Gastroesophageal sphincter (tissue), 3 donors: ENCODE measurements at regions not wholly inside any gene's neighbourhood (a gene's known extent, or its start where the extent isn't known, plus 50 kb on each side); places are given as distances from the start of the nearest gene placed in this dataset.

Experiments used
- EP300 ChIP-seq: sonication (generic); formaldehyde crosslinking; IDR thresholded peaks from one replicate; pipeline ENCODE4 v1.6.1; 2017; ENCODE audit warnings: antibody characterized with exemption, mild to moderate bottlenecking
- POLR2A ChIP-seq, 2 donors: fragments of 450-650 bp; IDR thresholded peaks; one replicate each; pipeline ENCODE4 v1.6.1; 2017; ENCODE audit warnings: antibody characterized with exemption in 2 of 2, mild to moderate bottlenecking in 2 of 2, moderate library complexity in 1 of 2
- POLR2AphosphoS5 ChIP-seq: sonication (generic); formaldehyde crosslinking; IDR thresholded peaks from one replicate; pipeline ENCODE4 v1.6.1; 2017; ENCODE audit warnings: antibody characterized with exemption
- TF ChIP-seq, protein P1 (sequence below), 4 experiments: fragments of 200-600 bp in 2 of 4; fragments of 450-650 bp in 2 of 4; sonication (generic) in 1 of 4; IDR thresholded peaks; one replicate each; pipeline ENCODE4 v1.5.1; 2017 to 2019; ENCODE audit warnings: antibody characterized with exemption in 4 of 4, mild to moderate bottlenecking in 2 of 4, moderate library complexity in 2 of 4

DNA sequence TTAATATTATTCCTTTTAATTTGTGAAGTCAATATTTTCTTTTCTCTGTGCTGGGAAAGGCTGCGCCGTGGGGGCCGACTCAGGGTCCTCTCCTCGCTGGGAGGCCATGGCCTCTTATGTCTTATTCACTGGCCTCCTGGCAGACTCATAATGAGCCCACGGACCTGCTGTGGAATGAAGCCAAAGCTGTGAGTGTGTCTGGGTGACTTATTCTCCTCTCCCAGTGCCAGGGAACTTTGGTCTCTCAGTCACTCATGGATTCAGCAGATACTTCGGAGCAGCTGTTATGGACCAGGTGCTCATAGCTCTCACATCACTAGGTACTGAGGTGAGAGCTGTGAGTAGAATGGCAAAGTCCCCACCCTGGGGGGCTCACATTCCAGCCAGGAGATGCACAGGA lies 297.6 kb downstream of the CDH26 start:
- TF ChIP-seq POLR2A (IDR thresholded peaks at IDR 0.05) (no peak), POLR2AphosphoS5 (no peak), EP300 (no peak)
- TF ChIP-seq, protein P1, sequence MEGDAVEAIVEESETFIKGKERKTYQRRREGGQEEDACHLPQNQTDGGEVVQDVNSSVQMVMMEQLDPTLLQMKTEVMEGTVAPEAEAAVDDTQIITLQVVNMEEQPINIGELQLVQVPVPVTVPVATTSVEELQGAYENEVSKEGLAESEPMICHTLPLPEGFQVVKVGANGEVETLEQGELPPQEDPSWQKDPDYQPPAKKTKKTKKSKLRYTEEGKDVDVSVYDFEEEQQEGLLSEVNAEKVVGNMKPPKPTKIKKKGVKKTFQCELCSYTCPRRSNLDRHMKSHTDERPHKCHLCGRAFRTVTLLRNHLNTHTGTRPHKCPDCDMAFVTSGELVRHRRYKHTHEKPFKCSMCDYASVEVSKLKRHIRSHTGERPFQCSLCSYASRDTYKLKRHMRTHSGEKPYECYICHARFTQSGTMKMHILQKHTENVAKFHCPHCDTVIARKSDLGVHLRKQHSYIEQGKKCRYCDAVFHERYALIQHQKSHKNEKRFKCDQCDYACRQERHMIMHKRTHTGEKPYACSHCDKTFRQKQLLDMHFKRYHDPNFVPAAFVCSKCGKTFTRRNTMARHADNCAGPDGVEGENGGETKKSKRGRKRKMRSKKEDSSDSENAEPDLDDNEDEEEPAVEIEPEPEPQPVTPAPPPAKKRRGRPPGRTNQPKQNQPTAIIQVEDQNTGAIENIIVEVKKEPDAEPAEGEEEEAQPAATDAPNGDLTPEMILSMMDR (IDR thresholded peaks at IDR 0.05), result no peak
